HCT116 (cell line): ENCODE measurements at regions not wholly inside any gene's neighbourhood (a gene's known extent, or its start where the extent isn't known, plus 50 kb on each side); places are given as distances from the start of the nearest gene placed in this dataset.

Experiments used
- ATAC-seq: fragments of 200-7000 bp; cut with Tn5 transposase; 2 replicates; pipeline ENCODE4 v1.9.1; 2020; ENCODE audit warnings: mild to moderate bottlenecking, moderate library complexity
- BruUV-seq: library from RNA; stranded (reverse); fragments of 400-500 nt; replicated peaks from 2 replicates; lab custom pipeline; 2021; lab: Mats Ljungman, UMichigan
- CTCF ChIA-PET: fragments of 300-600 bp; sonication (Branson Sonifier 250); formaldehyde crosslinking; loops from one replicate; lab custom pipeline; 2021; ENCODE audit warnings: antibody characterized with exemption; lab: Charles Lee
- POLR2A ChIA-PET: fragments of 300-600, 350-600 bp; sonication (Branson Sonifier 250); formaldehyde crosslinking; loops from one replicate; lab custom pipeline; 2021; ENCODE audit warnings: antibody characterized with exemption; lab: Charles Lee
- RAD21 ChIA-PET, 2 experiments: fragments of 300-600 bp; sonication (Branson Sonifier 250); formaldehyde crosslinking; loops; one replicate each; lab custom pipeline; 2023; ENCODE audit warnings: low total read pairs in 2 of 2; ENCODE audit not compliant: uncharacterized antibody in 2 of 2, unreplicated experiment in 2 of 2, low non-redundant PET in 1 of 2; lab: Charles Lee
- DNase-seq: peaks from one replicate; pipeline ENCODE4 v3.0.0-alpha.2; 2010; ENCODE audit warnings: low read depth, low spot score
- H2AFZ ChIP-seq: fragments of 200-600 bp; shearing (Covaris generic), sonication (generic); 2 replicates; pipeline ENCODE4 v1.6.1; 2017; ENCODE audit warnings: low read depth, mixed run types, mixed read lengths, antibody characterized with exemption, low read length; ENCODE audit not compliant: poor library complexity, severe bottlenecking
- H3K27ac ChIP-seq: 2 replicates; pipeline ENCODE4 v1.5.1; 2012; ENCODE audit warnings: low read depth, low read length
- H3K27me3 ChIP-seq: fragments of 200-600 bp; sonication (generic); 2 replicates; pipeline ENCODE4 v1.6.1; 2016; ENCODE audit warnings: mixed run types, low read length, mixed read lengths; ENCODE audit not compliant: insufficient read depth
- H3K36me3 ChIP-seq, 2 experiments: fragments of 200-500 bp in 1 of 2; fragments of 200-600 bp in 1 of 2; sonication (Bioruptor generic) in 1 of 2; sonication (generic) in 1 of 2; 2 replicates each; pipeline versions ENCODE4 v1.5.1 to v1.6.1; 2014 to 2016; ENCODE audit warnings: low read length in 2 of 2, inconsistent platforms in 1 of 2, mixed read lengths in 1 of 2, mixed run types in 1 of 2; ENCODE audit not compliant: insufficient read depth in 2 of 2, control insufficient read depth in 1 of 2
- H3K4me1 ChIP-seq, 2 experiments: fragments of 200-600 bp in 1 of 2; sonication (generic) in 1 of 2; 2 replicates each; pipeline versions ENCODE4 v1.5.1 to v1.6.1; 2012 to 2017; ENCODE audit warnings: low read length in 2 of 2, inconsistent platforms in 1 of 2, mild to moderate bottlenecking in 1 of 2, mixed read lengths in 1 of 2, mixed run types in 1 of 2, moderate library complexity in 1 of 2; ENCODE audit not compliant: insufficient read depth in 2 of 2, control insufficient read depth in 1 of 2
- H3K4me2 ChIP-seq: fragments of 200-600 bp; sonication (generic); 2 replicates; pipeline ENCODE4 v1.6.1; 2017; ENCODE audit warnings: mixed run types, low read length, mixed read lengths
- H3K4me3 ChIP-seq, 2 experiments: fragments of 200-600 bp in 1 of 2; sonication (generic) in 1 of 2; replicated peaks in 1 of 2; 2 replicates each; pipeline ENCODE4 v1.5.1; 2011 to 2016; ENCODE audit warnings: low read length in 2 of 2, control low read depth in 1 of 2, low read depth in 1 of 2, mild to moderate bottlenecking in 1 of 2, mixed read lengths in 1 of 2, mixed run types in 1 of 2
- H3K79me2 ChIP-seq: fragments of 200-600 bp; sonication (generic); 2 replicates; pipeline ENCODE4 v1.6.1; 2017; ENCODE audit warnings: mild to moderate bottlenecking, mixed run types, low read length, moderate library complexity, mixed read lengths; ENCODE audit not compliant: insufficient read depth
- H3K9ac ChIP-seq: fragments of 200-600 bp; sonication (generic); 2 replicates; pipeline ENCODE4 v1.6.1; 2016; ENCODE audit warnings: low read length, mixed read lengths
- H3K9me2 ChIP-seq: fragments of 200-600 bp; sonication (generic), shearing (Covaris generic); 2 replicates; pipeline ENCODE4 v1.6.1; 2017; ENCODE audit warnings: mixed run types, mild to moderate bottlenecking, moderate library complexity; ENCODE audit not compliant: insufficient read depth
- H3K9me3 ChIP-seq, 2 experiments: fragments of 200-500 bp in 1 of 2; fragments of 200-600 bp in 1 of 2; sonication (Bioruptor generic) in 1 of 2; sonication (generic) in 1 of 2; 2 replicates each; pipeline ENCODE4 v1.6.1; 2014 to 2017; ENCODE audit warnings: low read length in 2 of 2, mixed read lengths in 2 of 2, inconsistent platforms in 1 of 2, low read depth in 1 of 2, mild to moderate bottlenecking in 1 of 2, mixed run types in 1 of 2, moderate library complexity in 1 of 2; ENCODE audit not compliant: control insufficient read depth in 1 of 2, insufficient read depth in 1 of 2
- H4K20me1 ChIP-seq: fragments of 200-600 bp; sonication (generic), shearing (Covaris generic); 2 replicates; pipeline ENCODE4 v1.6.1; 2017; ENCODE audit warnings: mixed run types, mild to moderate bottlenecking, moderate library complexity; ENCODE audit not compliant: insufficient read depth
- CBX3 ChIP-seq: IDR thresholded peaks from 2 replicates; pipeline ENCODE4 v1.6.1; 2012; ENCODE audit warnings: low read depth
- CEBPB ChIP-seq: IDR thresholded peaks from 2 replicates; pipeline ENCODE4 v1.6.1; 2012; ENCODE audit warnings: low read depth
- EGR1 ChIP-seq: IDR thresholded peaks from 2 replicates; pipeline ENCODE4 v1.6.1; 2012; ENCODE audit warnings: low read depth
- ELF1 ChIP-seq: IDR thresholded peaks from 2 replicates; pipeline ENCODE4 v1.6.1; 2012; ENCODE audit warnings: low read depth, borderline replicate concordance
- EZH2 ChIP-seq: fragments of 200-600 bp; sonication (generic); IDR thresholded peaks from 2 replicates; pipeline ENCODE4 v1.6.1; 2017; ENCODE audit warnings: antibody characterized with exemption, mixed run types
- EZH2phosphoT487 ChIP-seq: fragments of 200-600 bp; IDR thresholded peaks from 2 replicates; pipeline ENCODE4 v1.6.1; 2018; ENCODE audit warnings: antibody characterized with exemption, borderline replicate concordance
- MAX ChIP-seq: IDR thresholded peaks from 2 replicates; pipeline ENCODE4 v1.6.1; 2012
- POLR2AphosphoS5 ChIP-seq: IDR thresholded peaks from 2 replicates; pipeline ENCODE4 v1.6.1; 2011; ENCODE audit warnings: mild to moderate bottlenecking, low read depth, low read length, moderate library complexity
- RAD21 ChIP-seq: IDR thresholded peaks from 2 replicates; pipeline ENCODE4 v1.6.1; 2012; ENCODE audit warnings: low read depth, mild to moderate bottlenecking
- SP1 ChIP-seq: IDR thresholded peaks from 2 replicates; pipeline ENCODE4 v1.6.1; 2012; ENCODE audit warnings: low read depth
- SRF ChIP-seq: IDR thresholded peaks from 2 replicates; pipeline ENCODE4 v1.6.1; 2012; ENCODE audit warnings: low read depth
- TCF7L2 ChIP-seq: IDR thresholded peaks from 2 replicates; pipeline ENCODE4 v1.7.0; 2011; ENCODE audit warnings: borderline replicate concordance, inconsistent platforms; ENCODE audit not compliant: insufficient read depth, insufficient read length; ENCODE audit errors: extremely low read depth
- YY1 ChIP-seq: IDR thresholded peaks from 2 replicates; pipeline ENCODE4 v1.6.1; 2011; ENCODE audit warnings: low read length, low read depth, moderate library complexity, mild to moderate bottlenecking; ENCODE audit not compliant: insufficient replicate concordance; ENCODE audit errors: extremely low read depth
- ZFX ChIP-seq: fragments of 450-650 bp; IDR thresholded peaks from 2 replicates; pipeline ENCODE4 v1.6.1; 2017
- ZNF274 ChIP-seq: fragments of 200-500 bp; sonication (Bioruptor generic); IDR thresholded peaks from 2 replicates; pipeline ENCODE4 v1.6.1; 2014; ENCODE audit warnings: mild to moderate bottlenecking, low read depth, low read length, inconsistent platforms
- intact Hi-C: fragments of 100-400 bp; cut with micrococcal nuclease; formaldehyde crosslinking; loops from 2 replicates; pipeline ENCODE4 v1.10.0; 2022
- TF ChIP-seq, protein P1 (sequence below): IDR thresholded peaks from 2 replicates; pipeline ENCODE4 v1.6.1; 2011; ENCODE audit warnings: mild to moderate bottlenecking, low read length, moderate library complexity; ENCODE audit not compliant: insufficient replicate concordance; ENCODE audit errors: extremely low read depth
- TF ChIP-seq, protein P2 (sequence below): IDR thresholded peaks from 2 replicates; pipeline ENCODE4 v1.6.1; 2012

- Histone ChIP-seq H3K4me3 (no peak overlapping the region), H3K9me3 (peaks cover 0 to 7% of the 10 kb centered on the region in 2 experiments; a peak in 1 of 4 replicates), H3K27me3 (no peaks in the 10 kb centered on the region), H3K79me2 (no peaks in the 10 kb centered on the region), H3K36me3 (no peaks in the 10 kb centered on the region), H4K20me1 (no peaks in the 10 kb centered on the region), H3K4me1 (peaks cover 12 to 34% of the 10 kb centered on the region in 2 experiments), H3K9me2 (no peaks in the 10 kb centered on the region), H3K4me2 (no peak overlapping the region), H3K27ac (no peak overlapping the region), H2AFZ (no peak overlapping the region), H3K9ac (no peak overlapping the region)
- BruUV-seq: no TSS peak
- intact Hi-C loops: no loop called here
- ChIA-PET POLR2A (no interaction called here), CTCF (no interaction called here), RAD21 (no interaction called here)
- TF ChIP-seq SRF: no peak
- TF ChIP-seq POLR2AphosphoS5: no peak
- no peak for TF ChIP-seq TCF7L2
- no peak for TF ChIP-seq MAX
- no peak for TF ChIP-seq SP1
- TF ChIP-seq ZNF274: no peak
- no peak for TF ChIP-seq ELF1
- no peak for DNase-seq
- no peak for ATAC-seq
These were observed 475.6 kb downstream of the MIAT start for GRCh38 chr22:27133019-27133431.

- H2AFZ ChIP-seq: peak overlapping the region; percentile 74
- TF ChIP-seq RAD21 (no peak), TCF7L2 (no peak), EZH2phosphoT487 (no peak), EGR1 (no peak), YY1 (no peak), ELF1 (no peak), ZFX (no peak), POLR2AphosphoS5 (no peak), EZH2 (no peak), CEBPB (no peak), SRF (no peak), CBX3 (no peak), ZNF274 (no peak)
- TF ChIP-seq, protein P1, sequence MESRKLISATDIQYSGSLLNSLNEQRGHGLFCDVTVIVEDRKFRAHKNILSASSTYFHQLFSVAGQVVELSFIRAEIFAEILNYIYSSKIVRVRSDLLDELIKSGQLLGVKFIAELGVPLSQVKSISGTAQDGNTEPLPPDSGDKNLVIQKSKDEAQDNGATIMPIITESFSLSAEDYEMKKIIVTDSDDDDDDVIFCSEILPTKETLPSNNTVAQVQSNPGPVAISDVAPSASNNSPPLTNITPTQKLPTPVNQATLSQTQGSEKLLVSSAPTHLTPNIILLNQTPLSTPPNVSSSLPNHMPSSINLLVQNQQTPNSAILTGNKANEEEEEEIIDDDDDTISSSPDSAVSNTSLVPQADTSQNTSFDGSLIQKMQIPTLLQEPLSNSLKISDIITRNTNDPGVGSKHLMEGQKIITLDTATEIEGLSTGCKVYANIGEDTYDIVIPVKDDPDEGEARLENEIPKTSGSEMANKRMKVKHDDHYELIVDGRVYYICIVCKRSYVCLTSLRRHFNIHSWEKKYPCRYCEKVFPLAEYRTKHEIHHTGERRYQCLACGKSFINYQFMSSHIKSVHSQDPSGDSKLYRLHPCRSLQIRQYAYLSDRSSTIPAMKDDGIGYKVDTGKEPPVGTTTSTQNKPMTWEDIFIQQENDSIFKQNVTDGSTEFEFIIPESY: no peak
- TF ChIP-seq, protein P2, sequence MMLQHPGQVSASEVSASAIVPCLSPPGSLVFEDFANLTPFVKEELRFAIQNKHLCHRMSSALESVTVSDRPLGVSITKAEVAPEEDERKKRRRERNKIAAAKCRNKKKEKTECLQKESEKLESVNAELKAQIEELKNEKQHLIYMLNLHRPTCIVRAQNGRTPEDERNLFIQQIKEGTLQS: no peak
- TF ChIP-seq, all 23 proteins: peak for 0
- H3K27me3 ChIP-seq: no peaks in the 10 kb centered on the region
- RAD21 ChIA-PET: no interaction called here
- no peaks in the 10 kb centered on the region for H3K9me2 ChIP-seq
- peak overlapping the region in 1 of 2 experiments; percentile 7; a peak in 2 of 4 replicates for H3K4me3 ChIP-seq
- POLR2A ChIA-PET: interaction anchor here (1.1 kb wide), 1 partner anchor 27 kb away, joined by 3 read pairs; no protein-coding TSS in a partner anchor
- no peaks in the 10 kb centered on the region for H3K36me3 ChIP-seq
- no peaks in the 10 kb centered on the region for H4K20me1 ChIP-seq
- ATAC-seq (peak; percentile 37; the same call in 1 of the 2 replicates), DNase-seq (no peak)
- peaks cover 0 to 7% of the 10 kb centered on the region in 2 experiments; a peak in 1 of 4 replicates for H3K9me3 ChIP-seq
- BruUV-seq: no TSS peak
- CTCF ChIA-PET: interaction anchor here (1.3 kb wide), 1 partner anchor 18 kb away, joined by 3 read pairs; no protein-coding TSS in a partner anchor
- H3K9ac ChIP-seq: 0 out of 2 replicates have a peak overlapping the region, but pooled peaks have one; percentile 7
- intact Hi-C loops: no loop called here
- H3K79me2 ChIP-seq: no peaks in the 10 kb centered on the region
- H3K4me2 ChIP-seq: peak overlapping the region; percentile 66
- no peak overlapping the region for H3K27ac ChIP-seq
- peaks cover 12 to 34% of the 10 kb centered on the region in 2 experiments for H3K4me1 ChIP-seq
These were observed 476.4 kb downstream of the MIAT start for GRCh38 chr22:27133681-27134314.
